NCI-H446 treated with DMSO at 0.1 percent for 48 hours (cell line): ENCODE measurements at regions not wholly inside any gene's neighbourhood (a gene's known extent, or its start where the extent isn't known, plus 50 kb on each side); places are given as distances from the start of the nearest gene placed in this dataset.
"Not testable (repeated sequence)": the region's sequence is repeated elsewhere in the genome, so short reads cannot be mapped to it uniquely, and the experiment has no call there.

Source experiments
- DNase-seq: peaks from one replicate; lab custom pipeline; 2025; lab: John Stamatoyannopoulos, UW

DNA sequence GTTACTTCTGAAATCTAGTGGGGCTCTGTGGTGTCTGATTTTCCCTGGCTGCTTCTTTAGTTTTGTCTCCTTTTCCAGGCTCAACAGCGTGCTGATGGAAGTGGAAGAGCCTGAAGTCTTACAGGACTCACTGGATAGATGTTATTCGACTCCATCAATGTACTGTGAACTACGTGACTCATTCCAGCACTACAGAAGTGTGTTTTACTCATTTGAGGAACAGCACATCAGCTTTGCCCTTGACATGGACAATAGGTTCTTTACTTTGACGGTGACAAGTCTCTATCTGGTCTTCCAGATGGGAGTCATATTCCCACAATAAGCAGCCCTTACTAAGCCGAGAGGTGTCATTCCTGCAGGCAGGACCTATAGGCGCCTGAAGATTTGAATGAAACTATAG, 51.1 kb downstream of the NBPF8 start:
- DNase-seq = not testable (repeated sequence)

DNA sequence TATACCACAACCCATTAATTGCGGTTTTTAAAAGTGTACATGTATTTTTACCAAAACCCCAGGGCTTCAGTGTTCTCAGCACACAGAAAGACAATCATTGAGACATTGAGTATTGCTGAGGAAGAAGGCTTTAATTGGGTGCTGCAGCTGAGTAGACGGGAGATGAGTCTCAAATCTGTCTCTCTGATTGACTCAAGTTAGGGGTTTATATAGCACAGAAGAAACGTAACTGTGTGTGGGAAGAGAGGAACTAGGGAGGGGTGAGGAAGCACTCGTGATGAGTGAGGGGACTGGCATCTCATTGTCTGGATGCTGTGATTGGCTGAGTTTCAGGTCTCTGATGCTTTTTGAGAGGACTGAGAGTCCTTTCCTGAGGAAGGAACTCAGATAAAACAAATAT, 62.8 kb downstream of the NBPF8 start:
- not testable (repeated sequence) for DNase-seq

DNA sequence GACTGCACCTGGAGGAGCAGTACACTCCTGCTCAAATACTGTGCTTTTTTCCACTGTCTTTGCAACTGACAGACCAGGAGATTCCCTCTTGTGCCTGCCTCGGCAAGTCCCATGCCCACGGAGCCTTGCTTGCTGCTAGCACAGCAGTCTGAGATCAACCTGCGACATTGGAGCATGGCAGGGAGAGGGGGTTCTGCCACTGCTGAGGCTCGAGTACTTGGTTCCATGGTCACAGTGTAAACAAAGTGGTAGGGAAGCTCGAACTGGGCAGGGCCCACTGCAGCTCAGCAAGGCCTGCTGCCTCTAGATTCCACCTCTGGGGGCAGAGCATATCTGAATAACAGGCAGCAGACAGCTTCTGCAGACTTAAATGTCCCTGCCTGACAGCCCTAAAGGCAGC, 63.6 kb downstream of the NBPF8 start:
- not testable (repeated sequence) for DNase-seq

DNA sequence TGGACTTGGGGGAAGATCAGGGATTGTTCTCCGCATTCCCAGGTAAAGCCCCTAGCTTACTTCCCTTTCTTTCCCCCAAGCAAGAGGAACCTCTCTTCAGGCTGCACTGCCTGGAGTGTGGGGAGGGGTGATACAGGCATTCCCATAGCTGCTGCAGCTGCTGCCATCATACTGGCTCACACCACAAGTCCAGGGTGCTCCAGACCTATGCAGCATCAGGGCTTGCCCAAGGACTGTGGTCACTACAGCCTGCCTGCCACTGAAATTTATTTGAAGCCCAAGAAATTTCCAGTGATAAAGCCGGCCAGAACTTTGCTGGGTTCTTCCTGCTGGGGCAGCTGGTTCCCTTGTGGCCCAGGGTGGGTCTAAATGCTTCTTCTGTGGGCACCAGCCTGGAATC, 72.7 kb downstream of the NBPF8 start:
- not testable (repeated sequence) for DNase-seq

DNA sequence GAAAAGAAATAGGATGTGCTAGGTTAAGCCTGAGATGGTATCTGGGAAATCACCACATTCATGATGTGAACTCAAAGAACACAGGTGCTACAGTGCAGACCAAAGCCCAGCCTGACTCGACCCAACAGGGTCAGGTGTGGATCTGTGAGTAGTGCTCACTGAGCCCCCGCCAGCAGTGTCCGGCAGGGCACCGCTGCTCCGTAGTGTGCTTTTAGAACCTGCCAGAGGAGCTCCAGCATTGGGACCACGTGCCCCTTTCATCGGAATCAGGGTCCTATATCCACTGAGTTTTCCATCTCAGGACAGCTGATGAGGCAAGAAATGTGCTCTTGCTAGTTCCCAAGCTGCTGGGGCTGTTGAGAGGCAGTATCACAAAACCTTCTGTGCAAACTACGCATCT, 74.4 kb downstream of the NBPF8 start:
- DNase-seq = not testable (repeated sequence)

DNA sequence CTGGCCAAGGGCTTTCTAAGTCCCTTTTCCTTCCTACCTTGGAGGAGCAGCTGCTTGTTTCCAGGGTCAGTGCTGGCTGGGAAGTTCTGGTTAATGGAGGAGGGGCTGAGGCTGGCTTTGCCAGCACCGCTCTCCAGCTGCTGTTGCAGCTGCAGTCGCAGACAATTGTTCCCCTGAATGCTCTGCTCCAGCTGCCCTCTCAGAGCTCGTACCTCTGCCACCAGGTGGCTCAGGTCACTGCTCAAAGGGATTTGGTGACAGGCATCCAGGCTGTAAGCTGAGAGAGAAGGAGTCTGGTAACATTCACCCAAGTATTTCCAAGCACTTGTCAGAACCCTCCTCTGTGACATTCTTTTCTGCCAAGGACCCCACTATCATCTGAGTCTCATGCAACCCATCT, 82.3 kb downstream of the NBPF8 start:
- DNase-seq = not testable (repeated sequence)

DNA sequence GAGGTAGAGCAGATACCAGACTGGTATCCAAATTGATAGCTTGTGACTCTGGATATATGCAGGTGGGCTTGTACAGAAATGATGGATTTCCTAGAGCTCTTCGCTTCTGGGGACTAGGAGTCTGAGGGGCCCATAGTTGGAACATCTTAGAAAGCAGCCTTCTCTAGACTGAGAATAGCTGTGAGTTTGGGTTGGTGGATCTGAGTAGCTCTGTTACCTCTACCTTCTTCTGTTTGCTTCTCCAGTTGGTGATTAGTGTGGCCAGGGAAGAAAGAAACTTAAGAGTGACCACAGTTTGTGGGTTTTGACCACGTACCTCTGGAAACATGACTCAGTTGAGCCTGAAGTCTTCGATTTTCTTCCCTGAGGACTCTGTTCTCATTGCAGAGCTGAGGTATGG, 88.4 kb downstream of the NBPF8 start:
- not testable (repeated sequence) for DNase-seq

DNA sequence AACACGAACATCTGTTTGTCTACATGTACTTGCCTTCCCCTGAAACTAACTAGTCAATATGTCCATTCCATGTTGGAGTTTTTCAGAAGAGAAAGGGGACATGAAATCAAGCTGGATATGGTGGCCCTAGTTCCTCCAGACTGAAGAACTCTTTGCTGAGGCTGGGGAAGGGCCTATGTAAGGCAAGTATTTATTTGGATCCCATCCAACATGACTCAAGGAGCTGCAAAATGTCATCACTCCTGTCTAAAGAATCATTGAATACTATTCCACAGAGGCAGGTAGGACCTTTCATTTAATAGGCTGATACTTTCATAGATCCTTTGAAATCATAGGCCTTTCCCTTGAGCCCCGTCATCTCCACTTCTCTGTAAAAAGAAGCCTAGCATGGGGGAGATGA, 91.5 kb downstream of the NBPF8 start:
- not testable (repeated sequence) for DNase-seq

DNA sequence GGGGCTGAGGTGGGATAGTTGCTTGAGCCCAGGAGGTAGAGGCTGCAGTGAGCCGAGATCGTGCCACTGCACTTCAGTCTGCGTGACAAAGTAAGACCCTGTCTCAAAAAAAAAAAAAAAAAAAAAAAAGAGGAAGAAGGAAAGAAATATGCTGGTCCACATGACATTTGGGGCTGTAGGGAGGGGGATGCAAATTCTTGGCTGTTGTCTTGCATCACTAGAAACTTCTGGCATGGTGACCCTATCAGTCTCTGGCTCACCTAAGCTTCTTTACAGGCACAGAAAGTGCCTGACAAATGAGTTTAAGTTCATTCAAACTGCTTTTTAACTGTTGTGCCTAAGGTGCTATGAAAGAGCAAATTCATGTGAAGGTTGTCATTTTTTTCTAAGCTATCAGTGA, 93.5 kb downstream of the NBPF8 start:
- DNase-seq = not testable (repeated sequence)

DNA sequence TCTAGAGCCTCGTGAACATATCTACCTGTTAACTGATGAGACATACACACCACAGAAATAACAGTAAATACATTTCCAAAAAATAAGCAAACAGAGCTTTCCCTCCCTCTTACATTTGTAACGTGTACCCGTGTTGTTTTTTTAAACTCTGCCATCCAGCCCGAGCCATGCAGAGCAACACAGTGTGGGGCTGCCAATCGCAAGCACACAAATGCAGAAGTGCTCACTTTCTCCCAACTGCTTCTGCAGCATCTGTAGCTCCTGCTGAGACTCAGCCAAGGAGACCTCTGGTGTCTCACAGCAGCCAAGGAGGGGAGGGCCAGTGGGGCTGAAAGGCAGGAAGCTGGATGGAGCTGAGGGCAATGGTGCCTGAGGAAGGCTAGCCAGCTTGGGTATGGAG, 94.4 kb downstream of the NBPF8 start:
- not testable (repeated sequence) for DNase-seq

DNA sequence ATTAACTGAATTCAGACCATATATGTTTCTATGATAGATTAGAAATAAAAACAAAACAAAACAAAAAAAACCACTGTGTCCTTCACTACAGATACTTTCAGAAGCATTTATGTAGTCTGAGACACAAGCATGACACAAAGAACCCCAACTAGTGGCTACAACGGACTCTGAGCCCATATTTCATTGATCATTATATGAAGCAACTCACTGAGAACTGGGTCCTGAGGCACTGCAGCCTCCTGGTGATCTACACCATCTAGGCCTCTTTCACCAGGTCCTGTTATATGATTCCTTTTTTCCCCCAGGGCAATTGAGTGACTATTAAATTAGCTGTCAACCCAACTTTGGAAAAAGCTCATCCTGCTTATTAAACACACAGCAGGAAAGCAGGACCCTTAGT, 98.3 kb downstream of the NBPF8 start:
- DNase-seq = not testable (repeated sequence)

DNA sequence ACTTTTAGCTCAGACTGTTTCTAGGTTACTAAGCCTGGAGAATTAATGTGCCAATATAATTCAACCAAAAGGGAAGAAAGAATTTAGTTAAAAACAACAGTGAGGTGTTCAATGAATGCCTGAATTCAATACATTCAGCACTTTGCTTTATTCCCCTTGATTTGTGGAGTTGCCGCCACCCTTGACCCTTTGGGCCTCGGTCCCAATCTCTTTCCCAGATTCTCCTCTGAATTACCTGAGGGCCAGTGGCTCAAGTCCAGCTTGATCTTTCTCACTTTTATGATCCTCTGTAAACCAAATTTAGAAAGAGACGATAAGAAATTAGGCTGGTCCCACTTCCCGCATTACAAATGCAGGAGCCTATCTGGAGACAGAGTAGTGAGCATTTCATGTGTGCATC, 98.7 kb downstream of the NBPF8 start:
- not testable (repeated sequence) for DNase-seq

DNA sequence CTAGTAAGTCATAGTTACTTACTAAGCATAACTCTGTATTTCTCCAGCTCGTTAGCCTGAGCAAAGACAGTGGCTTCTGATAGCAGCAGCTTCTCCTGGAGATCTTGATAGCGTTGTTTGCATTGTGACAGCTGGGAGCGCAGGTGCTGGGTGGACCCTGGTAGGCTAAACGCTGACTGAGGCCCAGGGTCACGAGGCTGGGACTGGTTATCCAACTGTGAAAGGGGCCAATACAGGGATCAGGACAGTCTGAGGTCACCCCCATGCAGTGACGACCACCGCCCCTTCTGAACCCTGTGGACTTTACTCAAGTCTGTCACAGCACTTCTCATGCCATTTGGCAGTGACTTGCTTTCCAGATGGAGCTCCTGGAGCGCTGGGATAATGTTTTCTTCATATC, 104.4 kb downstream of the NBPF8 start:
- not testable (repeated sequence) for DNase-seq

DNA sequence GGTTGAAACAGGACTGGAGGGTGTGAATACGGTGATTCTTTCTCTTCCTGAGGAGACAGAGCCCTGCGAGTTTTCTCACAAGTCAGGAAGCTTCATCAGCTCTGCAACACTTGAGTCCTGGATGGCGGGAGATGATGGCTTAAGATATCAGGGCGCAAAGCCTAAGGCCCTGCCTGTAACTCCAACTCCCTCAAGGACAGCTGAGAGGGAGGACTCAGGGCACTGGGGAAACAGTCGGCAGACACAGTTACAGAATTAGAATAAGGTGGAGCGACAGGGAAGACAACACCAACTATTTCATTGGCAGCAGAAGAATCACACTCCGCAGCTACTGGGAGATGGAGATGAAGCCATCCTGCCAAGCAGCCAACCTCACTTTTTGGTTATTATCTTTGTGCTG, 109.6 kb downstream of the NBPF8 start:
- not testable (repeated sequence) for DNase-seq

DNA sequence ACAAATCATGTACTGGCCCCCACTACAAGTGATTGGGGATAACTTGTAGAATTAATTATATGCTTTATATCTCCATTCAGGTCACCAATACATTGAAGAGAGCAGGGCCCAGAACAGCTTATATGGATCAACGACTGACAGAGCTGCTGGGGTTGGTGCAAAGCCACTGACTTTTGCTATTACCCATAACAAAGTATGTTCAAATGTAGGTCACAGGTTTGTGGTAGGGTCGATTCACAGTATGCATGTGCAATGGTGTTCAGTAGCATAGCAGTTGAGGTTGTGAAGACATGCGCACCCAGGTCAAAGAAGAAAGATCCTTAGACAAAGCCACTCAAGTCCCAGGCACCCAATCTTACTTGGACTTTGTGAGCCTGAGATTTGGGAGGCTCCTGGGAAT, 110.6 kb downstream of the NBPF8 start:
- not testable (repeated sequence) for DNase-seq

DNA sequence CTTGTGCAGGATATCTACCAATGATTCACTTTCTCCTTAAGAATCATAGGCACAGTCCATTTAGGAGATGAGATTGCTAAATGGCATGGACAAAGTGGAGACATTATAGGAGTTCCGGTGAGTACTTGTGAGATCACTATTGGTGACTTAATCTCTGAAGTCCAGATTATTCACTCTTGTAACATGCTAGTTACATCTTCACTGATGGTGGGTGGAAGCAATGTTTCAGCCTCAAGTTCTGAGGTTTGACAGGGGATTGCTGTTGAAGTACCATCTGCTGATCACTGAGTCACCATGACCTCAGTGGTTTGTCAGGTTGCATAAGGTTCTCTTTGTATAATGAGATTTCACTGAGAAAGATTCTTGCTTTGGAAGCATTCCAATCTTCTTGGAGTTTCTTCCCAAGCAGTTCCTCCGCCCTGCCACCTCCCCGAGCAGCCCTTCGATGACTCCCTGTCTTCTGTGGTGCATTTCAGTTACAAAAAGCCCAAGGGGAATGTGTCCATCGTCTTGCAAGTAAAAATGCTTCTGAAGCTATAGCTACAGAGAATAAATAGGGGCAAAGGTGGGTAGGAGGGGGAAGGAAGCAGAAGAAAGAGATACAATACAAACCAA, 114.7 kb downstream of the NBPF8 start:
- DNase-seq = not testable (repeated sequence)

DNA sequence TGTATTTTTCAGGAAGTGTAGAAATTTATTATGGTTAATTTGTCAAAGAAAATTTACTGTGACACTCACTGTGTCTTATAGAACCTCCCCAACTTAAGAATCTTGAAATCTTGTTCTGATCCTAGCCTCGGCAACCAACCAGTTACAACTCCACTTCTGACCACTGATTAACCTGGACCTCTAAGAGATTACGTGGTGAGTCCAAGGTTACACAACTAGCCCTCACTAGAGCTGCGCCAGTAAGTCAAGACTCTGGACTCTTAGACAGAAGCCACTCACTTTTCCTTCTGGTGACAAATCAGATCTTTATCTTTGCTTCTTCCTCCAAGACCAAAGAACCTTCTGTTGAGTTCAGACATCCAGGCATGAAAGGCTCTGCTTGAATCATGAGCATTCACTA, 116.6 kb downstream of the NBPF8 start:
- DNase-seq = not testable (repeated sequence)

DNA sequence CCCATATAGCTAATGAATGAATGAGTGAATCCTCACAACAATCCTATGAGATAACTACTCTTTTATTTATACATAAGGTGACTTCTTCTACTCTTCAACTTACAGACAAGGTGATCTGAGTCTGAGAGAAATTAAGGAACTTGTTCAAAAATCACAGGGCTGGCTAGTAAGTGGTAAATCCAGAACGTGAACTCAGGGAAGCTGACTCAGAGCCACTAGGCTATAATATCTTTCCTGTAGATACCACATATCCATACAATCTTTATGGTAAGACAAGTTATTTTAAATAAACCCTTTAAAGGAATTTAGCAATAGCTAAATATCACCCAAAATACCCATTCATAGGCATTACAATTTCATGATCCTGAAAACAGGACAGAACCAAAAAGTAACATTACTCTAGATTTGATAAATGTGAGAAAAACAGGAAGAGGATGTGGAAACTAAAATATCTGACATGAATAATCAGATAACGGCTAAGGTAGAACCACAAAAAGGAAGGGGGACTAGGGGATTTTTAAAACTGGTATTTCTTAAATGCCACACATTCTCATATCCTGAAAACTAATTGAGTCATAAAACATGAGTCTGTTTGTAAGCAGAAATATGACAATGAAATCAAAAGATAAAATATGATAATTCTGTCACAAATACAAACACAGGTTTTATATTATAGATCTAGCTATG, 119.7 kb downstream of the NBPF8 start:
- DNase-seq = not testable (repeated sequence)

DNA sequence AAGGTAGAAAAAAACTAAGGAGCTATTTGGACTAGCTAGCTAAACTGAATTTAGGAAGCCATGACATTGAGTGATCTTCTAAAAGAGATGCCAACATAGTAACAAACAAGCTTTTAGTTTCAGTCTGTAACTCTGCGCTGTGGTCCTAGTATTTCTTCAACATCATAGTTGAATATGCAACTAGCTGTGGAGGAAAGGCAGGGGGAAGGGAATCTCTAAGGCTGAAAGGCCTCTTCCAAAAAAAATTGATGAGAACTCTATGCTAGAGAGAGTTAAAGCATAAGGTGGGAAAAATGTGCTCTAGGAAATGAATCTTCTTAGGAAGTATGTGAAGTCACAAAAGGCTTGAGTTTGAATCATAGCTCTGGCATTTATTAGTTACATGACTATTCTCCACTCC, 120.2 kb downstream of the NBPF8 start:
- not testable (repeated sequence) for DNase-seq

DNA sequence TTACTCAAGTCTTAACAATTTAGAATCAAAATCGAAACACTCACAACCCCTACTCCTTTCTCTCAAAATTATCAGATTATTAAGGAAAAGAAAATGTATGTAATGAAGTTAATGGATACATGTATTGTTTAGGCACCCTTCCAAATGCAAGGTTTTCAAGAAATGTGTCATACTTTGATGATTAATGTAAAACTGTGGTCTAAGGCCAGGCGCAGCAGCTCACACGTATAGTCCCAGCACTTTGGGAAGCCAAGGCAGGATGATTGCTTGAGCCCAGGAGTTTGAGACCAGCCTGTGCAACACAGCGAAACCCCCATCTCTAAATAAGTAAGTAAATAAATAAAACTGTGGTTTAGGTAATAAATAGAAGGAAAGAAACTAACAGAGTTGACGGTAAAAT, 126.6 kb downstream of the NBPF8 start:
- not testable (repeated sequence) for DNase-seq

DNA sequence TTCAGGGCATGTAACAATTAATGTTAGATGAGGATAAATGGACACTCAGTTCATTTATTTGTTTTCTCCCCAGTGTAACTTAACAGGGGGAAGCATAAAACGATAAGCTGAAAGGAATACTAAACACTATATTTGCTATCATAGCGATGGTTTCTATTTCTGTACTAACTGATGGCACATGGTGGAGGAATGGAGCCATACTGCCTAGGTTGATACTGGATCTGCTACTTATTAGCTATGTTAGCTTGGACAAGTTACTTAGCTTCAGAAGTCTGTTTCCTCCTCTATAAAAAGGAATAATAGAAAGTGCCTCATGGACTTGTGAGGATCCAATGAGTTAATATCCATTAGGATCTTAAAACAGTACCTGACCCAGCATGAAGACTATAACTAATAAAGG, 127.5 kb downstream of the NBPF8 start:
- not testable (repeated sequence) for DNase-seq

DNA sequence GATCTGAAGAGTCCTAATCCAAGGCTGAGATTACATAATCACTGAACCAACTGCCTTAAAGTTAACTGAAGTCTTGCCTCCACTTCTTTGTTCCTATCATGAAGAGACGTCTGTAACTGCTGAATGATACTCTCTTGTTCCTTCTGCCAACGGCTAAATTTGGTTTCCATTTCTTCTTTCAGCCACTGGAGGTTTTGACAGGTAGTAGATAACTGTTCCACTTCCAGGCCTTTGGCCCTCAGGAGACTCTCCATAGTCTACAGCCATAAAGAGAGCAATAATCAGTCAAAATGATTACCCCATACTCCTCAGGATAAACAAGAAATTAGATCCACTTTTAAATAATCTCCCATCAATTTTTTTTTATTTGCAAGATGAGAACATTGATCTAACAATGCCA, 128.1 kb downstream of the NBPF8 start:
- not testable (repeated sequence) for DNase-seq

DNA sequence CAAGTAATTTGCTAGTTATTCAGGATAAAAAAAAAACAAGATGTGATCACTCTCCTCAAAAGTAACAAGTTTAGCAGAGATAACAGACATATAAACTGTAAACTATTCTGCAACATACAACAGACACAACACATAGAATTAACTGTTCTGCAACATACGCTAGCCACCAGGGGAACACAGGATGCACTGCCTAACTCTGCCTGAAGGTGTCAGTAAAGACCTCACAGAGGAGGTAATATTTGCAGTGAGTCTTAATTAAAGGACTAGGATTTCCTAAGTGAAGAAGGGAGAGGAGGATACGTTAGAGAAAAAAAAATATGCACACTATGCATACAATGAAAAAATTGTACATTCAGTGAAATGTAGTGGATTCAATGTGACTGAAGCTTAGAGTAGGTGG, 129.6 kb downstream of the NBPF8 start:
- DNase-seq = not testable (repeated sequence)

DNA sequence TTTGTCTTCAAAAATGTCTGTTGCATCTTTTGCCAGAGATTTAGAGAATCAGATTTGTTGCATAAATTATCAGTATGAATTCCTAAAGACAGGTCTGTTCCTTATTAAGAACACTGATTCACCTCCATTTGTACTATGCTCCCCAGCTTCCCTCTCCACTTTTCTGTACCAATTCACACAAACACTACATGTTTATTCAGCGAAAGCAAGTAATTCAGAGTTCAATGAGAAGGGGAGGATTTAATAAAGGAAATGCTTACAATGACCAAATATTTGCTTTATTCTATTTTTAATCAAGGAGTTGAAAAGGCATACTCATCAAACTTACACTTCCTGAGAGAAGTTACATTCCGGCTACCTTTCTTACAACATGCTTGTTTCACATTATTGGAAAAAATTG, 135.5 kb downstream of the NBPF8 start:
- not testable (repeated sequence) for DNase-seq
